ENCODE measurements at regions not wholly inside any gene's neighbourhood (a gene's known extent, or its start where the extent isn't known, plus 50 kb on each side); places are given as distances from the start of the nearest gene placed in this dataset.

DNA sequence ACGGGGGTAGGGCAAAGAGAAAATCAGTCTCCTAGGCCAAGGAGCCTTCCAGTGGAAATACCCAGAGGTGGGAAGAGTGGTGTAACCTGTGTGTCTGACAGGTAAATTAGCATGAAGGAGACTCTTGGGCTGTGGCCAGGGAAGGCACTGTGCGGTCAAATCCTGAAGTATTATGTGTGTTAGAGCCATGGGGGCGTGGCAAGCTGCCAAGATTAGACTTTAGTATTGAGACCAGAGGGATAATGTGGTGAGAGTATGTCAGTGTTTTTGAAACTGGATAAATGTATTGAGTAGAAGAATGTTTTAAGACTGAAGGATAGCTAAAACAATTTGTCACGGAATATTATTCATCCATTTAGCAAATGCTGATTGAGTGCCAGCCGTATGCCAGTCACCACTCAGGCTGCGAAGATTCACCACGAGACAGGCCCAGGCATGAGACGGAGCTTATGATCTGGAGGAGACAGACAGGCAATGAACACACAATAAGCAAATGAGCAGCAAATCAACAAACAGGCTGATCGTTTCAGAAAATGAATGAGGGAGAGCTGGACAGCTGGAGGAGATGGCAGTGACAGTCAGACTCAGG, 445.9 kb downstream of the MCTP2 start:
- no peak for TF ChIP-seq POLR2AphosphoS5 (IDR thresholded peaks at IDR 0.05; ENCODE audit: low read depth, low read length)
- TF ChIP-seq, protein P1, sequence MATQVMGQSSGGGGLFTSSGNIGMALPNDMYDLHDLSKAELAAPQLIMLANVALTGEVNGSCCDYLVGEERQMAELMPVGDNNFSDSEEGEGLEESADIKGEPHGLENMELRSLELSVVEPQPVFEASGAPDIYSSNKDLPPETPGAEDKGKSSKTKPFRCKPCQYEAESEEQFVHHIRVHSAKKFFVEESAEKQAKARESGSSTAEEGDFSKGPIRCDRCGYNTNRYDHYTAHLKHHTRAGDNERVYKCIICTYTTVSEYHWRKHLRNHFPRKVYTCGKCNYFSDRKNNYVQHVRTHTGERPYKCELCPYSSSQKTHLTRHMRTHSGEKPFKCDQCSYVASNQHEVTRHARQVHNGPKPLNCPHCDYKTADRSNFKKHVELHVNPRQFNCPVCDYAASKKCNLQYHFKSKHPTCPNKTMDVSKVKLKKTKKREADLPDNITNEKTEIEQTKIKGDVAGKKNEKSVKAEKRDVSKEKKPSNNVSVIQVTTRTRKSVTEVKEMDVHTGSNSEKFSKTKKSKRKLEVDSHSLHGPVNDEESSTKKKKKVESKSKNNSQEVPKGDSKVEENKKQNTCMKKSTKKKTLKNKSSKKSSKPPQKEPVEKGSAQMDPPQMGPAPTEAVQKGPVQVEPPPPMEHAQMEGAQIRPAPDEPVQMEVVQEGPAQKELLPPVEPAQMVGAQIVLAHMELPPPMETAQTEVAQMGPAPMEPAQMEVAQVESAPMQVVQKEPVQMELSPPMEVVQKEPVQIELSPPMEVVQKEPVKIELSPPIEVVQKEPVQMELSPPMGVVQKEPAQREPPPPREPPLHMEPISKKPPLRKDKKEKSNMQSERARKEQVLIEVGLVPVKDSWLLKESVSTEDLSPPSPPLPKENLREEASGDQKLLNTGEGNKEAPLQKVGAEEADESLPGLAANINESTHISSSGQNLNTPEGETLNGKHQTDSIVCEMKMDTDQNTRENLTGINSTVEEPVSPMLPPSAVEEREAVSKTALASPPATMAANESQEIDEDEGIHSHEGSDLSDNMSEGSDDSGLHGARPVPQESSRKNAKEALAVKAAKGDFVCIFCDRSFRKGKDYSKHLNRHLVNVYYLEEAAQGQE (IDR thresholded peaks at IDR 0.05; ENCODE audit: insufficient read depth in 1 of 2, low read depth in 2 of 2, low read length in 2 of 2), result no peak

All from PFSK-1 (cell line).